Prostate gland (tissue), 1 donor: ENCODE measurements at regions not wholly inside any gene's neighbourhood (a gene's known extent, or its start where the extent isn't known, plus 50 kb on each side); places are given as distances from the start of the nearest gene placed in this dataset.

Experiments used
- POLR2A ChIP-seq: fragments of 450-650 bp; IDR thresholded peaks from one replicate; pipeline ENCODE4 v1.6.1; 2016; ENCODE audit warnings: antibody characterized with exemption, mild to moderate bottlenecking
- POLR2AphosphoS5 ChIP-seq: sonication (generic); formaldehyde crosslinking; IDR thresholded peaks from one replicate; pipeline ENCODE4 v1.6.1; 2017; ENCODE audit warnings: antibody characterized with exemption

DNA sequence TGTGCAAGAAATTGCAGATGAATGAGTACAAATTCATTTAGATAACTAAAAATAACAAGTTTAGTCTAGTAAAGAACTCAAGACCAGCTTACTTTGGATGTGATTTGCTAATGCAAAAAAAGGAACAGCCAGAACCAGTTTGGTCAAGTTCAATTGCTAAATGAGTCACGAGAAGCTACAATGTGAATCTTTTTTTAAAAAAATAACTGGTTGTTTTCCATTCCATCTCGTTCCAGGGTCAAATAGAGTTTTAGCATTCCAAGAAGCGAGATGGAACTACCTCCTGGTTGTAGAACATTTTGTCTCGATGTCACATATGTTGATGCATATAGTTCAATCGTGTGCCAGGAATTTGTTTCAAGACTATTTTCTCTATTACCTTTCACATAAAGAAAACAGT lies 65.0 kb upstream of the IKZF2 start:
- TF ChIP-seq POLR2AphosphoS5 (peak; percentile 59), POLR2A (no peak)
